NB4 (cell line): ENCODE measurements at regions not wholly inside any gene's neighbourhood (a gene's known extent, or its start where the extent isn't known, plus 50 kb on each side); places are given as distances from the start of the nearest gene placed in this dataset.

Experiments used
- DNase-seq: peaks from one replicate; pipeline ENCODE4 v3.0.0; 2010; ENCODE audit warnings: low read depth
- H3K4me3 ChIP-seq: one replicate; pipeline ENCODE4 v1.5.1; 2011; ENCODE audit warnings: mild to moderate bottlenecking, low read depth, low read length, moderate library complexity
- CTCF ChIP-seq: IDR thresholded peaks from one replicate; pipeline ENCODE4 v1.5.1; 2012; ENCODE audit warnings: low read depth, low read length
- MAX ChIP-seq: IDR thresholded peaks from 2 replicates; pipeline ENCODE4 v1.6.1; 2011; ENCODE audit warnings: low read depth, low read length
- MYC ChIP-seq: IDR thresholded peaks from 2 replicates; pipeline ENCODE4 v1.6.1; 2011; ENCODE audit warnings: low read depth, low read length
- POLR2A ChIP-seq: IDR thresholded peaks from 2 replicates; pipeline ENCODE4 v1.6.1; 2011; ENCODE audit warnings: mild to moderate bottlenecking; ENCODE audit not compliant: insufficient read length; ENCODE audit errors: extremely low read depth

GRCh38 chr2:238636269-238637073 lies 209.7 kb downstream of the ASB1 start:
- no peak for DNase-seq
- no peak overlapping the region for H3K4me3 ChIP-seq
- TF ChIP-seq POLR2A (no peak), MYC (no peak), CTCF (no peak)

GRCh38 chr2:238638100-238638981 lies 209.5 kb upstream of the TWIST2 start:
- no peak overlapping the region for H3K4me3 ChIP-seq
- no peak for DNase-seq
- TF ChIP-seq MAX = no peak

- TF ChIP-seq POLR2A = no peak
- no peak for TF ChIP-seq MAX
- no peak for TF ChIP-seq CTCF
- TF ChIP-seq MYC = no peak
- H3K4me3 ChIP-seq = no peak overlapping the region
- no peak for DNase-seq
Measured at GRCh38 chr2:238638982-238639628, 208.8 kb upstream of the TWIST2 start.

- TF ChIP-seq POLR2A (no peak), MAX (no peak), MYC (no peak), CTCF (no peak)
- DNase-seq = no peak
- no peak overlapping the region for H3K4me3 ChIP-seq
Measured at GRCh38 chr2:238640486-238640885, 207.4 kb upstream of the TWIST2 start.

GRCh38 chr2:238642973-238643372 lies 204.9 kb upstream of the TWIST2 start:
- no peak overlapping the region for H3K4me3 ChIP-seq
- no peak for DNase-seq
- TF ChIP-seq MYC = no peak
- TF ChIP-seq CTCF = no peak
- no peak for TF ChIP-seq MAX
- TF ChIP-seq POLR2A = no peak

GRCh38 chr2:238643400-238643907 lies 204.4 kb upstream of the TWIST2 start:
- H3K4me3 ChIP-seq = no peak overlapping the region
- no peak for DNase-seq
- no peak for TF ChIP-seq CTCF
- no peak for TF ChIP-seq MYC
- TF ChIP-seq MAX = no peak
- no peak for TF ChIP-seq POLR2A
